GM13976 (cell line): ENCODE measurements at regions not wholly inside any gene's neighbourhood (a gene's known extent, or its start where the extent isn't known, plus 50 kb on each side); places are given as distances from the start of the nearest gene placed in this dataset.

Experiments used
- DNase-seq: peaks from one replicate; pipeline ENCODE4 v3.0.0; 2012; ENCODE audit warnings: low spot score
- CTCF ChIP-seq: IDR thresholded peaks from 2 replicates; pipeline ENCODE4 v1.5.1; 2012; ENCODE audit warnings: borderline replicate concordance, mild to moderate bottlenecking; ENCODE audit not compliant: insufficient read depth; ENCODE audit errors: extremely low read depth, missing control alignments, control extremely low read depth
- in situ Hi-C: fragments of 300-500 bp; cut with MboI; formaldehyde crosslinking; loops from one replicate; pipeline ENCODE4 v1.12.0; 2022; ENCODE audit warnings: low sequenced_read_pairs, mixed read lengths, inconsistent platforms; ENCODE audit not compliant: unreplicated experiment

GRCh38 chr1:59046134-59046533, 250.8 kb upstream of the FGGY start:
- no peak for DNase-seq
- in situ Hi-C loops, result no loop called here
- TF ChIP-seq CTCF, result no peak

- peak; percentile 25 for TF ChIP-seq CTCF
- DNase-seq, result peak; percentile 69
- in situ Hi-C loops, result no loop called here
These were observed 250.2 kb upstream of the FGGY start for GRCh38 chr1:59046730-59047157.

GRCh38 chr1:59051007-59051406, 245.9 kb upstream of the FGGY start:
- no peak for DNase-seq
- no peak for TF ChIP-seq CTCF
- in situ Hi-C loops, result no loop called here

- in situ Hi-C loops, result no loop called here
- TF ChIP-seq CTCF, result no peak
- no peak for DNase-seq
These were observed 244.7 kb upstream of the FGGY start for GRCh38 chr1:59052166-59052590.

GRCh38 chr1:59054172-59054571, 242.7 kb upstream of the FGGY start:
- in situ Hi-C loops, result no loop called here
- no peak for TF ChIP-seq CTCF
- DNase-seq, result no peak

- in situ Hi-C loops, result no loop called here
- no peak for DNase-seq
- TF ChIP-seq CTCF, result no peak
These were observed 240.8 kb upstream of the FGGY start for GRCh38 chr1:59055908-59056719.
